ENCODE measurements at regions not wholly inside any gene's neighbourhood (a gene's known extent, or its start where the extent isn't known, plus 50 kb on each side); places are given as distances from the start of the nearest gene placed in this dataset.

- intact Hi-C loops (cut with micrococcal nuclease), result no loop called here
- DNase-seq, result no peak
- no peaks in the 10 kb centered on the region for H3K36me3 Mint-ChIP-seq (ENCODE audit: low read depth)
- H3K27ac Mint-ChIP-seq, result no peak overlapping the region
- H3K4me1 Mint-ChIP-seq, result peaks cover 25% of the 10 kb centered on the region
- peaks cover 5% of the 10 kb centered on the region for H3K9me3 Mint-ChIP-seq
- H3K27me3 Mint-ChIP-seq, result no peaks in the 10 kb centered on the region
- H3K4me3 Mint-ChIP-seq, result no peak overlapping the region
Measured at GRCh38 chr14:61616524-61617185, 78.7 kb upstream of the HIF1A start.

- no peaks in the 10 kb centered on the region for H3K27me3 Mint-ChIP-seq
- H3K27ac Mint-ChIP-seq, result no peak overlapping the region
- DNase-seq, result no peak
- H3K36me3 Mint-ChIP-seq (ENCODE audit: low read depth), result no peaks in the 10 kb centered on the region
- H3K4me1 Mint-ChIP-seq, result peaks cover 30% of the 10 kb centered on the region
- peaks cover 8% of the 10 kb centered on the region for H3K9me3 Mint-ChIP-seq
- H3K4me3 Mint-ChIP-seq, result no peak overlapping the region
- intact Hi-C loops (cut with micrococcal nuclease), result no loop called here
Measured at GRCh38 chr14:61618448-61618847, 76.9 kb upstream of the HIF1A start.

- Mint-ChIP-seq H3K9me3 (peaks cover 8% of the 10 kb centered on the region), H3K36me3 (ENCODE audit: low read depth) (no peaks in the 10 kb centered on the region), H3K27ac (no peak overlapping the region), H3K4me1 (peaks cover 30% of the 10 kb centered on the region), H3K4me3 (no peak overlapping the region), H3K27me3 (no peaks in the 10 kb centered on the region)
- DNase-seq, result no peak
- intact Hi-C loops (cut with micrococcal nuclease), result no loop called here
Measured at GRCh38 chr14:61619494-61619893, 75.8 kb upstream of the HIF1A start.

- H3K36me3 Mint-ChIP-seq (ENCODE audit: low read depth), result no peaks in the 10 kb centered on the region
- peak overlapping the region; percentile 74 for H3K27ac Mint-ChIP-seq
- H3K9me3 Mint-ChIP-seq, result peaks cover 12% of the 10 kb centered on the region
- intact Hi-C loops (cut with micrococcal nuclease), result loop anchor here (1.0 to 2.0 kb wide), 6 partner anchors 21 to 144 kb away; partner anchors contain the start of gene HIF1A
- DNase-seq, result peak; percentile 69
- H3K4me3 Mint-ChIP-seq, result peak overlapping the region; percentile 39
- H3K27me3 Mint-ChIP-seq, result no peaks in the 10 kb centered on the region
- peaks cover 34% of the 10 kb centered on the region for H3K4me1 Mint-ChIP-seq
Measured at GRCh38 chr14:61620130-61620946, 75.0 kb upstream of the HIF1A start.

- intact Hi-C loops (cut with micrococcal nuclease), result loop anchor here (2.0 kb wide), 2 partner anchors 59 to 73 kb away; partner anchors contain the start of gene HIF1A
- no peak for DNase-seq
- Mint-ChIP-seq H3K27ac (peak overlapping the region; percentile 26), H3K4me1 (peaks cover 36% of the 10 kb centered on the region), H3K27me3 (no peaks in the 10 kb centered on the region), H3K9me3 (peaks cover 20% of the 10 kb centered on the region), H3K36me3 (ENCODE audit: low read depth) (no peaks in the 10 kb centered on the region), H3K4me3 (no peak overlapping the region)
Measured at GRCh38 chr14:61621444-61621843, 73.9 kb upstream of the HIF1A start.

- no peak overlapping the region for H3K4me3 Mint-ChIP-seq
- peaks cover 36% of the 10 kb centered on the region for H3K4me1 Mint-ChIP-seq
- H3K27ac Mint-ChIP-seq, result no peak overlapping the region
- H3K36me3 Mint-ChIP-seq (ENCODE audit: low read depth), result no peaks in the 10 kb centered on the region
- H3K9me3 Mint-ChIP-seq, result peaks cover 23% of the 10 kb centered on the region
- DNase-seq, result no peak
- intact Hi-C loops (cut with micrococcal nuclease), result no loop called here
- H3K27me3 Mint-ChIP-seq, result no peaks in the 10 kb centered on the region
Measured at GRCh38 chr14:61622051-61622450, 73.3 kb upstream of the HIF1A start.

- H3K4me3 Mint-ChIP-seq, result no peak overlapping the region
- peaks cover 30% of the 10 kb centered on the region for H3K4me1 Mint-ChIP-seq
- no peaks in the 10 kb centered on the region for H3K27me3 Mint-ChIP-seq
- DNase-seq, result no peak
- intact Hi-C loops (cut with micrococcal nuclease), result no loop called here
- no peak overlapping the region for H3K27ac Mint-ChIP-seq
- peaks cover 25% of the 10 kb centered on the region for H3K9me3 Mint-ChIP-seq
- no peaks in the 10 kb centered on the region for H3K36me3 Mint-ChIP-seq (ENCODE audit: low read depth)
Measured at GRCh38 chr14:61623927-61624326, 71.4 kb upstream of the HIF1A start.

- DNase-seq, result no peak
- H3K9me3 Mint-ChIP-seq, result peaks cover 25% of the 10 kb centered on the region
- no peak overlapping the region for H3K4me3 Mint-ChIP-seq
- H3K27ac Mint-ChIP-seq, result no peak overlapping the region
- H3K4me1 Mint-ChIP-seq, result peaks cover 24% of the 10 kb centered on the region
- no peaks in the 10 kb centered on the region for H3K27me3 Mint-ChIP-seq
- intact Hi-C loops (cut with micrococcal nuclease), result no loop called here
- no peaks in the 10 kb centered on the region for H3K36me3 Mint-ChIP-seq (ENCODE audit: low read depth)
Measured at GRCh38 chr14:61625165-61625564, 70.1 kb upstream of the HIF1A start.

- no peak for DNase-seq
- H3K27ac Mint-ChIP-seq, result no peak overlapping the region
- no peaks in the 10 kb centered on the region for H3K36me3 Mint-ChIP-seq (ENCODE audit: low read depth)
- intact Hi-C loops (cut with micrococcal nuclease), result no loop called here
- H3K27me3 Mint-ChIP-seq, result no peaks in the 10 kb centered on the region
- no peak overlapping the region for H3K4me3 Mint-ChIP-seq
- peaks cover 22% of the 10 kb centered on the region for H3K9me3 Mint-ChIP-seq
- peaks cover 10% of the 10 kb centered on the region for H3K4me1 Mint-ChIP-seq
Measured at GRCh38 chr14:61627612-61628011, 67.7 kb upstream of the HIF1A start.

- no peak for DNase-seq
- H3K27me3 Mint-ChIP-seq, result no peaks in the 10 kb centered on the region
- no peak overlapping the region for H3K4me3 Mint-ChIP-seq
- H3K4me1 Mint-ChIP-seq, result peaks cover 10% of the 10 kb centered on the region
- intact Hi-C loops (cut with micrococcal nuclease), result no loop called here
- no peak overlapping the region for H3K27ac Mint-ChIP-seq
- H3K9me3 Mint-ChIP-seq, result peaks cover 22% of the 10 kb centered on the region
- H3K36me3 Mint-ChIP-seq (ENCODE audit: low read depth), result no peaks in the 10 kb centered on the region
Measured at GRCh38 chr14:61628016-61628725, 67.1 kb upstream of the HIF1A start.

- no peak overlapping the region for H3K4me3 Mint-ChIP-seq
Measured at GRCh38 chr14:61630399-61631044, 64.8 kb upstream of the HIF1A start.

GRCh38 chr14:61631045-61631687 is 64.1 kb upstream of the HIF1A start:
- H3K9me3 Mint-ChIP-seq, result peaks cover 16% of the 10 kb centered on the region
- DNase-seq, result no peak
- no peaks in the 10 kb centered on the region for H3K27me3 Mint-ChIP-seq
- intact Hi-C loops (cut with micrococcal nuclease), result no loop called here
- peaks cover 7% of the 10 kb centered on the region for H3K4me1 Mint-ChIP-seq
- H3K4me3 Mint-ChIP-seq, result no peak overlapping the region
- no peak overlapping the region for H3K27ac Mint-ChIP-seq
- no peaks in the 10 kb centered on the region for H3K36me3 Mint-ChIP-seq (ENCODE audit: low read depth)

More at GRCh38 chr14:61630399-61631044, 64.8 kb upstream of the HIF1A start:
- no peak for DNase-seq
- intact Hi-C loops (cut with micrococcal nuclease), result no loop called here
- H3K36me3 Mint-ChIP-seq (ENCODE audit: low read depth), result no peaks in the 10 kb centered on the region
- H3K4me1 Mint-ChIP-seq, result peaks cover 6% of the 10 kb centered on the region
- H3K27me3 Mint-ChIP-seq, result no peaks in the 10 kb centered on the region
- peaks cover 17% of the 10 kb centered on the region for H3K9me3 Mint-ChIP-seq
- no peak overlapping the region for H3K27ac Mint-ChIP-seq

GRCh38 chr14:61632401-61632800 is 62.9 kb upstream of the HIF1A start:
- peaks cover 15% of the 10 kb centered on the region for H3K9me3 Mint-ChIP-seq
- H3K27me3 Mint-ChIP-seq, result no peaks in the 10 kb centered on the region
- DNase-seq, result no peak
- H3K36me3 Mint-ChIP-seq (ENCODE audit: low read depth), result no peaks in the 10 kb centered on the region
- intact Hi-C loops (cut with micrococcal nuclease), result no loop called here
- no peak overlapping the region for H3K4me3 Mint-ChIP-seq
- H3K27ac Mint-ChIP-seq, result no peak overlapping the region
- peaks cover 13% of the 10 kb centered on the region for H3K4me1 Mint-ChIP-seq
